ENCODE measurements at regions not wholly inside any gene's neighbourhood (a gene's known extent, or its start where the extent isn't known, plus 50 kb on each side); places are given as distances from the start of the nearest gene placed in this dataset.

GRCh38 chr1:95778217-95778616 is 544.2 kb downstream of the RWDD3 start:
- TF ChIP-seq CTCF (IDR thresholded peaks at IDR 0.05) (no peak), ZFX (IDR thresholded peaks at IDR 0.05; ENCODE audit: borderline replicate concordance) (no peak)
